CD4-positive, alpha-beta memory T cell (primary cell): ENCODE measurements at regions not wholly inside any gene's neighbourhood (a gene's known extent, or its start where the extent isn't known, plus 50 kb on each side); places are given as distances from the start of the nearest gene placed in this dataset.
A peak's percentile ranks its signal among the peaks of the same experiment; 100 is the strongest.

Source experiments
- CTCF ChIA-PET: fragments of 350-600 bp; sonication (Branson Sonifier 250); formaldehyde crosslinking; loops from one replicate; lab custom pipeline; 2021; ENCODE audit warnings: inconsistent platforms; ENCODE audit not compliant: partially characterized antibody; lab: Charles Lee
- POLR2A ChIA-PET: fragments of 350-600 bp; sonication (Branson Sonifier 250); formaldehyde crosslinking; loops from one replicate; lab custom pipeline; 2021; ENCODE audit not compliant: partially characterized antibody; lab: Charles Lee
- DNase-seq, 5 donors: peaks; one replicate each; pipeline versions ENCODE4 v3.0.0 to v3.0.0-alpha.2; 2020 to 2022; ENCODE audit warnings: mixed read lengths in 1 of 5
- H3K27ac ChIP-seq: one replicate; pipeline ENCODE4 v1.7.0; 2013; ENCODE audit warnings: low read depth, low read length
- H3K27me3 ChIP-seq: 2 replicates; pipeline ENCODE4 v1.7.0; 2013; ENCODE audit warnings: mild to moderate bottlenecking, low read length, moderate library complexity; ENCODE audit not compliant: insufficient read depth
- H3K36me3 ChIP-seq: 2 replicates; pipeline ENCODE4 v1.7.0; 2013; ENCODE audit warnings: mild to moderate bottlenecking, low read length, moderate library complexity; ENCODE audit not compliant: insufficient read depth
- H3K4me1 ChIP-seq: 2 replicates; pipeline ENCODE4 v1.7.0; 2013; ENCODE audit warnings: mild to moderate bottlenecking, low read length, moderate library complexity; ENCODE audit not compliant: insufficient read depth
- H3K4me3 ChIP-seq, 2 donors: one replicate each; pipeline ENCODE4 v1.7.0; 2013; ENCODE audit warnings: low read length in 2 of 2, mild to moderate bottlenecking in 1 of 2
- H3K9me3 ChIP-seq, 2 donors: one replicate each; pipeline ENCODE4 v1.7.0; 2013; ENCODE audit warnings: low read length in 2 of 2, control low read depth in 1 of 2; ENCODE audit not compliant: control insufficient read depth in 1 of 2
- H3K27ac Mint-ChIP-seq, 7 donors: one replicate each; pipeline ENCODE4 v1.8.0; 2020 to 2021; ENCODE audit warnings: mixed read lengths in 7 of 7, mild to moderate bottlenecking in 6 of 7, inconsistent platforms in 3 of 7, moderate library complexity in 3 of 7
- H3K27me3 Mint-ChIP-seq, 2 donors: one replicate each; pipeline ENCODE4 v1.8.0; 2020 to 2021; ENCODE audit warnings: mixed read lengths in 2 of 2
- H3K36me3 Mint-ChIP-seq, 2 donors: one replicate each; pipeline ENCODE4 v1.8.0; 2020 to 2021; ENCODE audit warnings: mixed read lengths in 2 of 2, inconsistent platforms in 1 of 2, mild to moderate bottlenecking in 1 of 2
- H3K4me1 Mint-ChIP-seq, 4 donors: one replicate each; pipeline ENCODE4 v1.8.0; 2020 to 2021; ENCODE audit warnings: mixed read lengths in 4 of 4, mild to moderate bottlenecking in 1 of 4
- H3K4me3 Mint-ChIP-seq, 8 donors: one replicate each; pipeline ENCODE4 v1.8.0; 2020 to 2021; ENCODE audit warnings: mixed read lengths in 8 of 8, mild to moderate bottlenecking in 7 of 8, moderate library complexity in 6 of 8, inconsistent platforms in 3 of 8
- H3K9me3 Mint-ChIP-seq, 8 donors: one replicate each; pipeline ENCODE4 v1.8.0; 2020 to 2021; ENCODE audit warnings: mixed read lengths in 8 of 8, mild to moderate bottlenecking in 5 of 8, inconsistent platforms in 3 of 8, moderate library complexity in 1 of 8
- intact Hi-C: fragments of 100-400 bp; cut with micrococcal nuclease; formaldehyde crosslinking; loops from one replicate; pipeline ENCODE4 v1.15.1; 2023

DNA sequence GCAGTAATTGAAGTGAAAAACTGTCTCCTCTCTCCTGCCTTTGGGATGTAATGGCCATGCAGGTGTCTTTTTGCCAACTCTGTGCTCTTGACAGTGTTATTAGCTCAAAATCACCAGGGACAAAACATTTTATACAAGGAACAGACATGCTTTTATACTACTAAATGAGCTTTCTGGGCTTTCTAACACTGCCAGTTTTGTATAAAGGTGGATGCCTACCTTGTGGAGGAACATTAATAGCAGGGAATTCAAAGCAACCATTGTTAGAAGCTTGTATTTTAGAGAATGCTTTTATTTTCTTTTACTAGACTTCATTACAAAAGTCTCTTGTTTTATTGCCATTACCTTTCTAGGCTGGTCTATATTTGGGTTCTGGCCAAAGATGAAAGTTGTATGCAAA, 54.7 kb upstream of the ARSJ start:
- CTCF ChIA-PET, result no interaction called here
- no peaks in the 10 kb centered on the region for H3K9me3 ChIP-seq
- no peaks in the 10 kb centered on the region for H3K27me3 ChIP-seq
- no peak for DNase-seq
- H3K27ac ChIP-seq, result no peak overlapping the region
- H3K4me3 Mint-ChIP-seq, result no peak overlapping the region
- no peak overlapping the region for H3K4me3 ChIP-seq
- H3K36me3 ChIP-seq, result no peaks in the 10 kb centered on the region
- no peaks in the 10 kb centered on the region for H3K4me1 ChIP-seq
- intact Hi-C loops, result no loop called here
- peaks cover 0 to 2% (median 0%) of the 10 kb centered on the region in 8 donors for H3K9me3 Mint-ChIP-seq
- H3K4me1 Mint-ChIP-seq, result peaks cover 0 to 4% (median 1%) of the 10 kb centered on the region in 4 donors
- H3K27ac Mint-ChIP-seq, result no peak overlapping the region
- H3K36me3 Mint-ChIP-seq, result no peaks in the 10 kb centered on the region
- POLR2A ChIA-PET, result no interaction called here
- peaks cover 4 to 5% of the 10 kb centered on the region in 2 donors for H3K27me3 Mint-ChIP-seq

DNA sequence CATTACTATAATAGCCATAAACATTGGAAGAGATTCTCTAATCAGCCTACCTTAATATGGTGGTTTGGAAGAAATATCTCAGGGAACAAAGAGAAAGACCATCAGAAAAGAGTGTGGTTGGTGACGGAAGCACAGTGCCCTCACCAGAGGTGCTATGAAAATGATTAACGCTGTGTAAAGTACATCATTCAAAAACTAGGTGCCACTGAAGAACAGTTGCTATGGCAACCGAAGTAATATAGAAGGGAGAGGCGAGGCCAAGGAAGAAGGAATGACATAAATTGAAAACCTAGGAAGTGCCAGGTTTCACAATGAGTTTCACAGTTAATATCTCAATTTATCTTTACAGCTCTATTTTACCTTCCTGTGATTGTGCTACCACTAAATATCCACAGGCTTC, 57.0 kb upstream of the ARSJ start:
- Histone ChIP-seq H3K27me3 (no peaks in the 10 kb centered on the region), H3K36me3 (no peaks in the 10 kb centered on the region), H3K4me3 (no peak overlapping the region), H3K9me3 (no peaks in the 10 kb centered on the region), H3K27ac (no peak overlapping the region), H3K4me1 (peaks cover 10% of the 10 kb centered on the region)
- H3K27ac Mint-ChIP-seq, result no peak overlapping the region
- peaks cover 4 to 5% of the 10 kb centered on the region in 2 donors for H3K27me3 Mint-ChIP-seq
- intact Hi-C loops, result no loop called here
- peaks cover 0 to 2% (median 0%) of the 10 kb centered on the region in 8 donors for H3K9me3 Mint-ChIP-seq
- no peaks in the 10 kb centered on the region for H3K36me3 Mint-ChIP-seq
- H3K4me1 Mint-ChIP-seq, result peaks cover 7 to 13% (median 10%) of the 10 kb centered on the region in 4 donors
- ChIA-PET CTCF (no interaction called here), POLR2A (no interaction called here)
- no peak overlapping the region for H3K4me3 Mint-ChIP-seq
- DNase-seq, result peak in 2 of 5 donors; percentile 1 to 4

DNA sequence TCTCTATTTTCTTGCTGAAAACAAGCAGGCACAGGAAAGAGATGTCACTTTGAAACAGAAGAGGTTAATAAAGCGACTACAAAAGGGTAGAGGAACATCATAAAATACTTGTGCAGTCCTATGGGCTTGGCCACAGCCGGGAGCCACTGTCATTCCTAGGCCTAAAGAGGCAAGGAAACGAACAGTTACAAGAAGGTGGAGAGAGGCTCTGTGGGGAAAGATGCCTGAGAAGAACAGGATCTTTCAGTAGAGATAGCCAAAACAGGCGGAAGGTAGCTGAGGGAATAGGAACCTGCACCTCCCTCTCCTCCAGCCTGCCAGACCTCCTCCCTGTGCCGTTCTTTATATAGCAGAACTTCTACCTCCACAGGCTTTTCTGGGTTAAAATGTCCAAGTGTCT, 57.4 kb upstream of the ARSJ start:
- Histone ChIP-seq H3K27me3 (no peaks in the 10 kb centered on the region), H3K36me3 (no peaks in the 10 kb centered on the region), H3K9me3 (no peaks in the 10 kb centered on the region), H3K27ac (no peak overlapping the region), H3K4me1 (peaks cover 10% of the 10 kb centered on the region), H3K4me3 (no peak overlapping the region)
- intact Hi-C loops, result no loop called here
- Mint-ChIP-seq H3K27me3 (peaks cover 4 to 5% of the 10 kb centered on the region in 2 donors), H3K9me3 (peaks cover 0 to 2% (median 0%) of the 10 kb centered on the region in 8 donors), H3K4me1 (peaks cover 7 to 13% (median 10%) of the 10 kb centered on the region in 4 donors), H3K36me3 (no peaks in the 10 kb centered on the region), H3K4me3 (no peak overlapping the region), H3K27ac (no peak overlapping the region)
- DNase-seq, result no peak
- POLR2A ChIA-PET, result no interaction called here
- CTCF ChIA-PET, result no interaction called here

GRCh38 chr4:114037988-114038387, 58.5 kb upstream of the ARSJ start:
- peak overlapping the region in 1 of 7 donors; percentile 37 for H3K27ac Mint-ChIP-seq

GRCh38 chr4:114038762-114039387, 59.4 kb upstream of the ARSJ start:
- Mint-ChIP-seq H3K27me3 (peaks cover 4 to 5% of the 10 kb centered on the region in 2 donors), H3K27ac (no peak overlapping the region), H3K4me1 (peaks cover 9 to 13% (median 10%) of the 10 kb centered on the region in 4 donors), H3K9me3 (peaks cover 0 to 2% (median 0%) of the 10 kb centered on the region in 8 donors), H3K36me3 (no peaks in the 10 kb centered on the region), H3K4me3 (no peak overlapping the region)
- POLR2A ChIA-PET, result no interaction called here
- Histone ChIP-seq H3K27ac (no peak overlapping the region), H3K4me1 (peaks cover 10% of the 10 kb centered on the region), H3K27me3 (no peaks in the 10 kb centered on the region), H3K9me3 (no peaks in the 10 kb centered on the region), H3K36me3 (no peaks in the 10 kb centered on the region), H3K4me3 (no peak overlapping the region)
- DNase-seq, result no peak
- CTCF ChIA-PET, result no interaction called here
- intact Hi-C loops, result no loop called here

More at GRCh38 chr4:114037988-114038387, 58.5 kb upstream of the ARSJ start:
- H3K27me3 ChIP-seq, result no peaks in the 10 kb centered on the region
- ChIA-PET CTCF (no interaction called here), POLR2A (interaction anchor here (1.3 kb wide), 1 partner anchor 12 kb away, joined by 3 read pairs; no protein-coding TSS in a partner anchor)
- H3K36me3 Mint-ChIP-seq, result no peaks in the 10 kb centered on the region
- no peak for DNase-seq
- no peak overlapping the region for H3K4me3 ChIP-seq
- H3K9me3 Mint-ChIP-seq, result peaks cover 0 to 2% (median 0%) of the 10 kb centered on the region in 8 donors
- no peak overlapping the region for H3K4me3 Mint-ChIP-seq
- H3K4me1 Mint-ChIP-seq, result peaks cover 9 to 13% (median 10%) of the 10 kb centered on the region in 4 donors
- no peak overlapping the region for H3K27ac ChIP-seq
- peaks cover 10% of the 10 kb centered on the region for H3K4me1 ChIP-seq
- intact Hi-C loops, result no loop called here
- H3K36me3 ChIP-seq, result no peaks in the 10 kb centered on the region
- peaks cover 4 to 5% of the 10 kb centered on the region in 2 donors for H3K27me3 Mint-ChIP-seq
- H3K9me3 ChIP-seq, result no peaks in the 10 kb centered on the region

GRCh38 chr4:114040319-114041116, 61.1 kb upstream of the ARSJ start:
- Histone ChIP-seq H3K36me3 (no peaks in the 10 kb centered on the region), H3K27ac (no peak overlapping the region), H3K4me1 (peaks cover 10% of the 10 kb centered on the region), H3K4me3 (no peak overlapping the region), H3K9me3 (no peaks in the 10 kb centered on the region), H3K27me3 (no peaks in the 10 kb centered on the region)
- POLR2A ChIA-PET, result no interaction called here
- Mint-ChIP-seq H3K36me3 (no peaks in the 10 kb centered on the region), H3K9me3 (peaks cover 0 to 2% (median 0%) of the 10 kb centered on the region in 8 donors), H3K27ac (peak overlapping the region in 4 of 7 donors; percentile 42 to 70 (median 56)), H3K27me3 (no peaks in the 10 kb centered on the region), H3K4me3 (peak overlapping the region in 2 of 8 donors; percentile 18 to 47), H3K4me1 (peaks cover 9 to 13% (median 10%) of the 10 kb centered on the region in 4 donors)
- CTCF ChIA-PET, result no interaction called here
- no peak for DNase-seq
- intact Hi-C loops, result no loop called here

GRCh38 chr4:114041117-114041475, 61.6 kb upstream of the ARSJ start:
- intact Hi-C loops, result no loop called here
- ChIA-PET POLR2A (no interaction called here), CTCF (no interaction called here)
- Histone ChIP-seq H3K27ac (no peak overlapping the region), H3K9me3 (no peaks in the 10 kb centered on the region), H3K4me1 (peaks cover 10% of the 10 kb centered on the region), H3K36me3 (no peaks in the 10 kb centered on the region), H3K27me3 (no peaks in the 10 kb centered on the region), H3K4me3 (no peak overlapping the region)
- Mint-ChIP-seq H3K4me1 (peaks cover 9 to 12% (median 10%) of the 10 kb centered on the region in 4 donors), H3K9me3 (peaks cover 0 to 2% (median 0%) of the 10 kb centered on the region in 8 donors), H3K27me3 (no peaks in the 10 kb centered on the region), H3K27ac (no peak overlapping the region), H3K36me3 (no peaks in the 10 kb centered on the region), H3K4me3 (no peak overlapping the region)
- no peak for DNase-seq
